Natural killer cell treated with Interleukin-12 subunit alpha and Interleukin-12 subunit beta and Interleukin-15 and Interleukin-18, amount 100 ng/mL, for 72 hours (primary cell): ENCODE measurements at regions not wholly inside any gene's neighbourhood (a gene's known extent, or its start where the extent isn't known, plus 50 kb on each side); places are given as distances from the start of the nearest gene placed in this dataset.
"Not testable (repeated sequence)": the region's sequence is repeated elsewhere in the genome, so short reads cannot be mapped to it uniquely, and the experiment has no call there.

Experiments
- ATAC-seq, 2 donors: fragments of 150-1000 bp; cut with Tn5 transposase in 1 of 2; sonication (Bioruptor Pico), chemical (Tn5 transposase) in 1 of 2; 2 replicates each; pipeline ENCODE4 v1.10.0; 2021
- DNase-seq: peaks from one replicate; pipeline ENCODE4 v3.0.0; 2022; ENCODE audit warnings: low spot score
- H3K27ac Mint-ChIP-seq, 2 donors: 1 replicate in 1 of 2; 2 replicates in 1 of 2; pipeline ENCODE4 v1.8.0; 2022; ENCODE audit warnings: mixed read lengths in 2 of 2, mild to moderate bottlenecking in 1 of 2, moderate library complexity in 1 of 2
- H3K27me3 Mint-ChIP-seq, 2 donors: 1 replicate in 1 of 2; 2 replicates in 1 of 2; pipeline ENCODE4 v1.8.0; 2022; ENCODE audit warnings: mixed read lengths in 2 of 2
- H3K36me3 Mint-ChIP-seq: one replicate; pipeline ENCODE4 v1.8.0; 2022; ENCODE audit warnings: mixed read lengths
- H3K4me1 Mint-ChIP-seq, 2 donors: 1 replicate in 1 of 2; 2 replicates in 1 of 2; pipeline ENCODE4 v1.8.0; 2022; ENCODE audit warnings: low read depth in 2 of 2, mixed read lengths in 2 of 2, mild to moderate bottlenecking in 1 of 2
- H3K4me3 Mint-ChIP-seq: one replicate; pipeline ENCODE4 v1.8.0; 2022; ENCODE audit warnings: mixed read lengths
- H3K9me3 Mint-ChIP-seq: 2 replicates; pipeline ENCODE4 v1.8.0; 2022; ENCODE audit warnings: mixed read lengths

DNA sequence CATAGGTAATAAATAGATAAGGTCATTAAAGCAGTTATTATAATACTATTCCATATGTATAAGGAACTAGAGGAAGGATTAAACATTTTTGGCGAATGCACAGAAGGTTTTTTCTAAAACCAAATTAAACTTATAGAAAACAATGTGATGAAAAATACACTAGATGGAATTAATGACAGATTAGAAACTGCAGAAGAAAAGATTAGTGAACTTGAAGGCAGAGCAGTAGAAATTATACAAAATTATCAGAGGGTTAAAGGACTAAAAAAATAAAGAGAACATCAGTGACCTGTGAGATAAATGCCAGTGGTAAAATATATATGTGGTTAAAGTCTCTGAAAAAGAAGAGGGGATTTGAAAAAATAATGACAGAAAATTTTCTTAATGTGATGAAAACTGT is 74.0 kb downstream of the IGLL5 start:
- Mint-ChIP-seq H3K27me3 (peaks cover 28 to 45% of the 10 kb centered on the region in 2 donors), H3K4me1 (no peaks in the 10 kb centered on the region), H3K9me3 (no peaks in the 10 kb centered on the region), H3K27ac (no peak overlapping the region), H3K4me3 (no peak overlapping the region), H3K36me3 (peaks cover 15% of the 10 kb centered on the region)
- no peak for DNase-seq
- ATAC-seq, result no peak

GRCh38 chr22:22968366-22968765 is 80.8 kb downstream of the IGLL5 start:
- Mint-ChIP-seq H3K9me3 (no peaks in the 10 kb centered on the region), H3K4me3 (no peak overlapping the region), H3K27me3 (peaks cover 63 to 70% of the 10 kb centered on the region in 2 donors), H3K36me3 (peaks cover 13% of the 10 kb centered on the region), H3K27ac (no peak overlapping the region), H3K4me1 (no peaks in the 10 kb centered on the region)
- DNase-seq (no peak), ATAC-seq (no peak)

GRCh38 chr22:22972605-22973004 is 85.0 kb downstream of the IGLL5 start:
- H3K27me3 Mint-ChIP-seq, result peaks cover 49 to 61% of the 10 kb centered on the region in 2 donors
- DNase-seq, H3K36me3 Mint-ChIP-seq, H3K9me3 Mint-ChIP-seq, H3K4me1 Mint-ChIP-seq, H3K4me3 Mint-ChIP-seq, ATAC-seq, H3K27ac Mint-ChIP-seq: not testable (repeated sequence)

DNA sequence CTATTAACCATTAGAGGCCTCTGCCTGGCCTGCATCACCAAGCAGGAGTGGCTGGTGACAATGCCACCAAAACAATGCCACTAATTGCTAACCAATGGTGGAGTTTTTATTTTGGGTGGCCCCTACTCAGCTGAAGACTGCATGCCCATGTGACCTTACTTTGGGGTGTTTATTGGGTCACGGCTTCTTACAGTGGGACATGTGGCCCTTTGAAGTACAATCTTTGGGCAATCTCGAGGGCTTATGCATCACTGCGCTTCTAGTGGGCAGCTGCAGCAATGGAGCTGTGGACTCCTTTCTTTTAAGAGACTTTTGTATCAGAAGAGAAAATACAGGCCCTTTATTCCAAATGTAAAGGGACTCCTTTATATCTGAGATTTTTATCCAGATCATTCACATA is 85.7 kb downstream of the IGLL5 start:
- no peak for DNase-seq
- ATAC-seq, result no peak
- Mint-ChIP-seq H3K4me3 (no peak overlapping the region), H3K9me3 (no peaks in the 10 kb centered on the region), H3K27me3 (peaks cover 44 to 59% of the 10 kb centered on the region in 2 donors), H3K27ac (no peak overlapping the region), H3K36me3 (peaks cover 6% of the 10 kb centered on the region), H3K4me1 (no peaks in the 10 kb centered on the region)

- H3K4me1 Mint-ChIP-seq, result no peaks in the 10 kb centered on the region
- DNase-seq, result no peak
- no peak overlapping the region for H3K4me3 Mint-ChIP-seq
- no peak overlapping the region for H3K27ac Mint-ChIP-seq
- H3K9me3 Mint-ChIP-seq, result no peaks in the 10 kb centered on the region
- no peak for ATAC-seq
- peaks cover 6% of the 10 kb centered on the region for H3K36me3 Mint-ChIP-seq
- H3K27me3 Mint-ChIP-seq, result peaks cover 38 to 51% of the 10 kb centered on the region in 2 donors
Measured at GRCh38 chr22:22974156-22974555, 86.5 kb downstream of the IGLL5 start.

DNA sequence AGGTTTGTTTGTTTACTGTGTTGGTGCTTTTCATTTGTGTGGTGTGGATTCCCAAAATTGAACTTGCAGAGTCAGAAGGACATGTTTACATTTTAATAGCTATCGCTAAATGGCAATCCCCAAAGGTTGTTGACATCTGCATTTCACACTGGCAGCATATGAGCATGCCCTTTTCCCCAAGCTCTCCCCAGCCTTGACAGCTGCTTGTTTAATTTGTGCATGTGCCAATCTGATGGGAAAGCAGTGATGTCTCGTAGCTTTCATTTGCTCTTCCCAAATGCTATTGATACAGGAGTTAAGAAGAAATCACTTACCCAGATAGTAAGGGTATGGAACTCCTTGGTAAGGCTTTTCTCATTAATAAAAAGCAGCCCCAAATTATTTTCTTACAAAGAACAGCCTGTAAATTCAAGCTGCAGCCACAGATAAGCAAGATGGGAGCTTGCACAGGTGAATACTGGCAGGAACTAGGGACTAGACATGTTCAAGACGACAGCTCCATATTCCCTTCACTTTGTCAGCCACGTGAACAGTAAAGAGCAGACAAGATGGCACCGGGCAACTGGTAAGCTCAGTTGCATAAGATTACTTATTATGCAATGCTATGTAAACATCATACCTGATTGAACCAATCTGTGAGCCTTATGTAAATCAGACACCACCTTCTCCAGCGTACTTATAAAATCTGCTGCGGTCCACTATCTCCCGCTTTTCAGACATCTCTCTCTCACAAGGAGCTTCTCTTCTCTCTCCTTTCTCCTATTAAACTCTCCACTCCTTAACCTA is 87.4 kb downstream of the IGLL5 start:
- Mint-ChIP-seq H3K36me3 (peaks cover under 1% of the 10 kb centered on the region), H3K9me3 (no peaks in the 10 kb centered on the region), H3K27me3 (peaks cover 30 to 43% of the 10 kb centered on the region in 2 donors), H3K4me1 (no peaks in the 10 kb centered on the region), H3K27ac (no peak overlapping the region), H3K4me3 (no peak overlapping the region)
- ATAC-seq (no peak), DNase-seq (no peak)

GRCh38 chr22:22976033-22976922 is 88.7 kb downstream of the IGLL5 start:
- no peak for ATAC-seq
- H3K9me3 Mint-ChIP-seq, result no peaks in the 10 kb centered on the region
- DNase-seq, result no peak
- H3K4me3 Mint-ChIP-seq, result no peak overlapping the region
- peaks cover 20 to 31% of the 10 kb centered on the region in 2 donors for H3K27me3 Mint-ChIP-seq
- H3K36me3 Mint-ChIP-seq, result peaks cover 6% of the 10 kb centered on the region
- H3K27ac Mint-ChIP-seq, result no peak overlapping the region
- H3K4me1 Mint-ChIP-seq, result no peaks in the 10 kb centered on the region

- H3K36me3 Mint-ChIP-seq, result peaks cover 6% of the 10 kb centered on the region
Measured at GRCh38 chr22:22977479-22978200, 90.0 kb downstream of the IGLL5 start.

GRCh38 chr22:22978637-22979036 is 91.0 kb downstream of the IGLL5 start:
- no peaks in the 10 kb centered on the region for H3K4me1 Mint-ChIP-seq
- DNase-seq, result no peak
- no peak overlapping the region for H3K27ac Mint-ChIP-seq
- no peak overlapping the region for H3K4me3 Mint-ChIP-seq
- H3K36me3 Mint-ChIP-seq, result peaks cover 6% of the 10 kb centered on the region
- no peak for ATAC-seq
- peaks cover 14 to 35% of the 10 kb centered on the region in 2 donors for H3K27me3 Mint-ChIP-seq
- no peaks in the 10 kb centered on the region for H3K9me3 Mint-ChIP-seq

More at GRCh38 chr22:22977479-22978200, 90.0 kb downstream of the IGLL5 start:
- ATAC-seq, result no peak
- H3K9me3 Mint-ChIP-seq, result no peaks in the 10 kb centered on the region
- H3K4me3 Mint-ChIP-seq, result no peak overlapping the region
- no peak overlapping the region for H3K27ac Mint-ChIP-seq
- no peak for DNase-seq
- peaks cover 14 to 29% of the 10 kb centered on the region in 2 donors for H3K27me3 Mint-ChIP-seq
- no peaks in the 10 kb centered on the region for H3K4me1 Mint-ChIP-seq

GRCh38 chr22:22979121-22979724 is 91.1 kb upstream of the GNAZ start:
- no peak overlapping the region for H3K27ac Mint-ChIP-seq
- peaks cover 14 to 32% of the 10 kb centered on the region in 2 donors for H3K27me3 Mint-ChIP-seq
- no peaks in the 10 kb centered on the region for H3K4me1 Mint-ChIP-seq
- H3K4me3 Mint-ChIP-seq, result no peak overlapping the region
- H3K36me3 Mint-ChIP-seq, result peaks cover 6% of the 10 kb centered on the region
- no peak for DNase-seq
- H3K9me3 Mint-ChIP-seq, result no peaks in the 10 kb centered on the region
- ATAC-seq, result no peak

GRCh38 chr22:22979954-22980353 is 90.4 kb upstream of the GNAZ start:
- Mint-ChIP-seq H3K36me3 (peaks cover 6% of the 10 kb centered on the region), H3K4me1 (no peaks in the 10 kb centered on the region), H3K27ac (no peak overlapping the region), H3K4me3 (no peak overlapping the region), H3K27me3 (peaks cover 10 to 24% of the 10 kb centered on the region in 2 donors), H3K9me3 (no peaks in the 10 kb centered on the region)
- DNase-seq, result no peak
- ATAC-seq, result no peak

DNA sequence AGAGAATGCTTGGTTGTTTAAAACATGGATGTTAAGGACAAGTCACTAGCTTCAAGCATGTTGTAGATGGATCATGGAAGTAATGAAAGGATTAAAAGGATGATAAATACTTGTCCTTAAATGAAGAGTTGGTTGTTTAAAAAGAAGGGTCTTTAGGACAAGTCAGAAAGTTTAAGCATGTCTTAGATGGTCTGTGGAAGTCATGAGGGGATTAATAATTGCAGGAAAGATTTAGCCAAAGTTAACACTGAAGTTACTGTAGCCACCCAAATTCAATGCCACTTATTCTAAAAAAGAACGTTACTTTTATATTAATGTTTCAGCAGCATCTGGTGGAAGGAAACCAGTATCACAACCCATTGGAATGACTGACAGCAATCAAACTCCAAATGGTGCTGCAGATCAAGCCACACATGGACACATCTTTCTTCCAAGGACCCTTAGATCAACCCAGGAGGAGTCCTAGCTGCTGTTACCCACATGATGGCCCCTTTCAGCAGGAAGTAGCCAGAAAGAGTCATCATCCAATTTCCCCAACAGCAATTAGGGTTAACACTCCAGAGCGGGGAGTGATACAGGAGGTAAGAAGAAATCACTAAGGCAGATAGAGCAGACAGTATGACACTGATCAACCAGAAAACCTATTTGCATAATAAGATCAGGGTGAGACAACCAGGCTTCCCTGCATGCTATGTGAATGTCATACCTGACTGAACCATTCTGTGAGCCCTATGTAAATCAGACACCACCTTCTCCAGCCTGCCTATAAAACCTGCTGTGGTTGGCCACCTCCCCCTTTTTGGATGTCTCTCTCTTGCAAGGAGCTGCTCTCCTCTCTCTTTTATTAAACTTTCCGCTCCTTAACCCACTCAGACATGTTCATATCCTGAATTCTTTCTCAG is 88.4 kb upstream of the GNAZ start:
- Mint-ChIP-seq H3K27me3 (peaks cover 4 to 19% of the 10 kb centered on the region in 2 donors), H3K36me3 (peaks cover 6% of the 10 kb centered on the region), H3K4me3 (no peak overlapping the region), H3K9me3 (no peaks in the 10 kb centered on the region), H3K4me1 (no peaks in the 10 kb centered on the region), H3K27ac (no peak overlapping the region)
- no peak for ATAC-seq
- no peak for DNase-seq
